Activated CD4-positive, alpha-beta T cell treated with anti-CD3 and anti-CD28 coated beads, Interleukin-2, amount 50 U/mL, for 48 hours (primary cell): ENCODE measurements at regions not wholly inside any gene's neighbourhood (a gene's known extent, or its start where the extent isn't known, plus 50 kb on each side); places are given as distances from the start of the nearest gene placed in this dataset.
"Not testable (repeated sequence)": the region's sequence is repeated elsewhere in the genome, so short reads cannot be mapped to it uniquely, and the experiment has no call there.

Source experiments
- DNase-seq, 2 experiments: peaks; one replicate each; pipeline ENCODE4 v3.0.0-alpha.2; 2020

DNA sequence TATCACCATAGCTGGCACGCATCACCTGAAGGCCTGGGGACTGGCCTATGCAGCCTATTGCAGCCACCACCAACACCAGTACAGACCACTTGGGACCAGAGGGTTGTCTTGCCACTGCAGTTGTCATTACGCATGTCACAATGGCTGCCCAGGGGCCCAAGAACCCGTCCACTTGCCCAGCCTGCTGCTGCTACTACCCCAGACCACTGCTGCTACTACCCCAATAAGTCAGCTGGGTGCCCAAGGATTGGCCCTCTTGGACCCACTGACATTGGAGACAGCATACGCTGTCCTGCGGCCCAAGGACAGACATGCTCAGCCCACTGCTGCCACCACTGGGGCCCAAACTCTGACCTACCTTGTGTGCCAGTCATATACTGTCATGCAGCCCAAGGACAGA, 102.7 kb upstream of the OR9Q1 start:
- no peak for DNase-seq

- DNase-seq: no peak
Measured at GRCh38 chr11:57932105-57932504, 91.6 kb upstream of the OR9Q1 start.

DNA sequence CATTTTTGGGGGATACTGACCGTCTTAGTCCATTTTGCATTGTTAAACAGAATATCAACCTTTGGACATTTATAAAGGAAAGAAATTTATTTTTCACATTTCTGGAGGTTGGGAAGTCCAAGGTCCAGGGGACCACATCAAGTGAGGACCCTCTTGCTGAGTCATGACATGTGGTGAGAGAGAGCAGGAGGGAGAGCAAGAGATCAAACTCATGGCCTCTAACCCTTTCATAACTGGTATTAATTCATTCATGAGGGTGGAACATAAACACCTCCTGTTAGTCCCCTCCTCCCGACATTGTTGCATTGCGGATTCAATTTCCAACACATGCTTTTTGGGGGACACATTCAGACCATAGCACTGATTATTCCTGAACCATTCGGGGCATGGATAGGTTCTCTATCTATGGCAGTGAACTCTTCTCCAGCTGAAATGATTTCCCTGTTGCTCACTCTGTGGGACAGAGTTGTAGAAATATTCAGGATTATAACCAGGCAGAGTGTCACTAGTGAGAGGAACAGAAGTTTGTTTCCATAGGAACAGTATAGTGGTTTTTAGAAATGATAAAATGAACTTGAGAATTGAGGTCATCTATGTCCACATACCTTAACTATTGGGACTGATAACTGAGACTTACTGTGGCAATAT, 88.2 kb upstream of the OR9Q1 start:
- no peak for DNase-seq

- no peak for DNase-seq
Measured at GRCh38 chr11:57936050-57936418, 87.6 kb upstream of the OR9Q1 start.

GRCh38 chr11:57937431-57937830, 86.2 kb upstream of the OR9Q1 start:
- DNase-seq: no peak

GRCh38 chr11:57938351-57938750, 85.3 kb upstream of the OR9Q1 start:
- DNase-seq: no peak

DNA sequence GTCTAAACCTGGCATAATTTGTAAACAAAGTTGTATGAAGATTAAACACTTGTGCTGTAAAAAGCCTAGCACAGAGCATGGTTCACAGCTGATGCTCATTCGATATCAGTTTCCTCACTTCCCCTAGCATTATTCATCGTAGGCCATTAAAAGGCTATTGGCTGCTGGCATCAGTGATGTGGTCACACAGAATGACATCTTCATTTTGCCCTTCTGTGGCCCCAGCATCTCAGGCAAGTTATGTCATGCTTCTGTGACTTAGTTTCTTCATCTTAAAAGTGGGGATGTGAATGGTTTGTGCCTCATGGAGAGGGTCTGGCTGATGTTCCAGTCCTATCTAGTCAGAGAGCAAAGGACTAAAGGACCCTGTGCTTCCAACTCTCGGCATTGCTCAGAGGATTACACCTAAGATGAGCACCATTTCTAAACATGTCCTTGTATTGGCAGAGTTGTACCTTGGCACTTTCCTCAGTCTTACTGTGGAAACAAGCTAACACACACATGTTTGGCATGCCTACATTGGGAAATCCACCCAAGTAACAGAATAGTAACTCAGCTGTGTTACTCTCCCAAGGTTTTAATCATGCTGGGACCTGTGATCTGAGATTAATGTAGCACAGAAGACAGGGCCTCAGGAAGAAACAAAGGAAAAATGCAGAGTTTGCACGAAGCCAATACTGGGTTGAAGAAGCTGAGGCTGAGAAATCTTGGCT, 83.5 kb upstream of the OR9Q1 start:
- no peak for DNase-seq

DNA sequence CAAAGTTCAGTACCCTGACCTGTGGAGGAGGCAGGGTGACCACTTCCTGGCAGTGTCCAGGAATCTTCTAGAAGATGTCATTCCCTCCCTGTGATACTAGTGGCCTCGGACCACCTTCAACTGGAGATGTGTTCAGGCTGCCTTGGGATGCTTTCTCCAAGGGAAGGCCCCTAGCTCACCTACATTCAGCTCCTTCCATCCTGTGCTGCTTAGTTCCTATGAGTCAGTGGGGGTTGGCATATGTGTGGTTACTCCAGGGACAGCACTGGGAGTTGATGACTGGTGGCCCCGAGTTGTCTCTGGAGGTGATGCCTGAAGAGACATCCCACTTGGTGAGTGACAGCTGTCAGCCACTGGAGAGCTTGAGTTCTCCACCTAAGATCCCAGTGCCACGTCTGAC, 81.8 kb upstream of the OR9Q1 start:
- no peak for DNase-seq

DNA sequence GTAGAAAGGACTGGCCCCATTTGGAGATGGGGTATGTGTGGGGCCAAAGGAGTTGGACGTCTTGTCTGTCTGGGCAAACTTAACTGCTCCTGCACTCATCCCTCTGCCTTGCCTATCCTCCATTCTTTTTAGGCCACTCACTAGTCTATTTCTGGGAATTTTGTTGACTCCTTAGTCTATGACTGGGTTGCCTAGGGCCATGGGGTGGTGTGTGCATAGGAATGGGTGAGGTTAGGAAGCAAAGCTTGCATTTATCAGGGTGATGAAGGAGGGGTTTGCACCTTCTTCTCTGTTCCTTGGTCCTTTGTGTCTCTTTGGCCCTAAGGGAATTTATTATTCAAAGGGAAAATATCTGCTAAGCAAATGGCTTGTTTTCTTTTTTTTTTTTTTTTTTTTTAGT, 80.9 kb upstream of the OR9Q1 start:
- DNase-seq: no peak

DNA sequence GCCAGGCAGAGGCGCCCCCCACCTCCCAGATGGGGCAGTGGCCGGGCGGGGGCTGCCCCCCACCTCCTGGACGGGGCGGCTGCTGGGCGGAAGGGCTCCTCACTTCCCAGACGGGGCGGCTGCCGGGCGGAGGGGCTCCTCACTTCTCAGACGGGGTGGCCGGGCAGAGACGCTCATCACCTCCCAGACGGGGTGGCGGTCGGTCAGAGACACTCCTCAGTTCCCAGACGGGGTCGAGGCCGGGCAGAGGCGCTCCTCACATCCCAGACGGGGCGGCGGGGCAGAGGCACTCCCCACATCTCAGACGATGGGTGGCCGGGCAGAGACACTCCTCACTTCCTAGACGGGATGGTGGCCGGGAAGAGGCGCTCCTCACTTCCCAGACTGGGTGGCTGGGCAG, 79.9 kb upstream of the OR9Q1 start:
- not testable (repeated sequence) for DNase-seq

DNA sequence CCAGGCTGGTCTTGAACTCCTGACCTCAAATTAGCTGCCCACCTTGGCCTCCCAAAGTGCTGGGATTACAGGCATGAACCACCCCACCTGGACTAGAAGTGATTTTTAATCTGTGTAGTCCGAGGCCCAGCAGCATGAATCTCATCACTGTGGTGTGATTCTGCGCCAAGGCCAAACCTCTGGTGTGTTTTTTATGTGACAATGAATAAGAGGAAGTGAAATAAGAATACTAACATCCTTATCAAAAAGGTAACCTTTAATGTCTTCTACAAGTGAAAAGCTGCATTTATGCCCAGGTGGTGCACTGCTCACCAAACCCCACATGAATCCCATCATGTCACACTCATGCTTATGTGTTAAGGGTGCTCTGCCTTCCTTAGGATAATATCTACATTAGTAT, 77.1 kb upstream of the OR9Q1 start:
- DNase-seq: no peak

- DNase-seq: no peak
Measured at GRCh38 chr11:57964660-57965059, 59.0 kb upstream of the OR9Q1 start.

GRCh38 chr11:57971272-57972012, 52.2 kb upstream of the OR9Q1 start:
- no peak for DNase-seq

DNA sequence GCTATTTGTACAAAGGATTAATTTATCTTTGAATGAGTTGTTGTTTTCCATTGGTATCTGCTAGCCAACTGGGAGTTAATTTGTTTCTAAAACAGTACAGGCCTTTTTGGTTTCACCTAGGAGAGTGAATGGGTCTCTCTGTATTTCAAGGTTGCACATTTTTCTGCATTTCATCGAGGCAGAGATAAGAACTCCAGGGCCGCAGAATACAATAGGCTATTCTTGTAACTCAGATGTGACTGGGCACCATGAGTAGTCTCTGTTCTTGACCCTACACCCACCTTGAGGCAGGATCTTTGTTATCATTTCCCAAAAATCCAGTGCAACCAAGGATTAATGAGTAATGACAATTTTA, 51.7 kb upstream of the OR9Q1 start:
- DNase-seq: no peak
